HG02943 (cell line): ENCODE measurements at regions not wholly inside any gene's neighbourhood (a gene's known extent, or its start where the extent isn't known, plus 50 kb on each side); places are given as distances from the start of the nearest gene placed in this dataset.

ENCODE experiments used
- ATAC-seq: cut with Tn5 transposase; IDR thresholded peaks from one replicate; pipeline ENCODE4 v1.9.1; 2021; ENCODE audit warnings: mild to moderate bottlenecking, low read depth, moderate library complexity; ENCODE audit not compliant: unreplicated experiment

GRCh38 chr2:236959876-236960275, 125.8 kb upstream of the COPS8 start:
- ATAC-seq = no peak

- no peak for ATAC-seq
Observed at GRCh38 chr2:236960531-236960930, 125.2 kb upstream of the COPS8 start.

GRCh38 chr2:236962816-236963215, 122.9 kb upstream of the COPS8 start:
- no peak for ATAC-seq

- ATAC-seq = no peak
Observed at GRCh38 chr2:236963631-236964182, 122.0 kb upstream of the COPS8 start.

- no peak for ATAC-seq
Observed at GRCh38 chr2:236964291-236964690, 121.4 kb upstream of the COPS8 start.

- ATAC-seq = no peak
Observed at GRCh38 chr2:236965021-236965840, 120.5 kb upstream of the COPS8 start.

- no peak for ATAC-seq
Observed at GRCh38 chr2:236965841-236966096, 119.9 kb upstream of the COPS8 start.

- ATAC-seq = no peak
Observed at GRCh38 chr2:236967499-236967783, 118.2 kb upstream of the COPS8 start.

- peak; percentile 84 for ATAC-seq
Observed at GRCh38 chr2:236968101-236968879, 117.4 kb upstream of the COPS8 start.

GRCh38 chr2:236968880-236969534, 116.7 kb upstream of the COPS8 start:
- no peak for ATAC-seq

- no peak for ATAC-seq
Observed at GRCh38 chr2:236969767-236970655, 115.7 kb upstream of the COPS8 start.

- ATAC-seq = no peak
Observed at GRCh38 chr2:236970656-236971010, 115.1 kb upstream of the COPS8 start.

- no peak for ATAC-seq
Observed at GRCh38 chr2:236971131-236971821, 114.4 kb upstream of the COPS8 start.

- ATAC-seq = no peak
Observed at GRCh38 chr2:236971919-236972381, 113.7 kb upstream of the COPS8 start.

GRCh38 chr2:236972491-236973342, 113.0 kb upstream of the COPS8 start:
- no peak for ATAC-seq

GRCh38 chr2:236973343-236973980, 112.2 kb upstream of the COPS8 start:
- no peak for ATAC-seq

GRCh38 chr2:236974148-236974547, 111.5 kb upstream of the COPS8 start:
- ATAC-seq = no peak

GRCh38 chr2:236974752-236975151, 110.9 kb upstream of the COPS8 start:
- no peak for ATAC-seq
